H7 (cell line): ENCODE measurements at regions not wholly inside any gene's neighbourhood (a gene's known extent, or its start where the extent isn't known, plus 50 kb on each side); places are given as distances from the start of the nearest gene placed in this dataset.

ENCODE experiments used
- DNase-seq: peaks from one replicate; pipeline ENCODE4 v3.0.0; 2012
- H3K27me3 ChIP-seq: 2 replicates; pipeline ENCODE4 v1.6.0; 2011; ENCODE audit warnings: mild to moderate bottlenecking, low read length; ENCODE audit not compliant: control insufficient read depth, insufficient read depth
- H3K36me3 ChIP-seq: replicated peaks from 2 replicates; pipeline ENCODE4 v1.5.1; 2011; ENCODE audit warnings: low read length; ENCODE audit not compliant: control insufficient read depth, insufficient read depth
- H3K4me3 ChIP-seq: 2 replicates; pipeline ENCODE4 v1.5.1; 2011; ENCODE audit warnings: low read depth, mild to moderate bottlenecking, control low read depth, low read length, moderate library complexity; ENCODE audit not compliant: insufficient read depth

DNA sequence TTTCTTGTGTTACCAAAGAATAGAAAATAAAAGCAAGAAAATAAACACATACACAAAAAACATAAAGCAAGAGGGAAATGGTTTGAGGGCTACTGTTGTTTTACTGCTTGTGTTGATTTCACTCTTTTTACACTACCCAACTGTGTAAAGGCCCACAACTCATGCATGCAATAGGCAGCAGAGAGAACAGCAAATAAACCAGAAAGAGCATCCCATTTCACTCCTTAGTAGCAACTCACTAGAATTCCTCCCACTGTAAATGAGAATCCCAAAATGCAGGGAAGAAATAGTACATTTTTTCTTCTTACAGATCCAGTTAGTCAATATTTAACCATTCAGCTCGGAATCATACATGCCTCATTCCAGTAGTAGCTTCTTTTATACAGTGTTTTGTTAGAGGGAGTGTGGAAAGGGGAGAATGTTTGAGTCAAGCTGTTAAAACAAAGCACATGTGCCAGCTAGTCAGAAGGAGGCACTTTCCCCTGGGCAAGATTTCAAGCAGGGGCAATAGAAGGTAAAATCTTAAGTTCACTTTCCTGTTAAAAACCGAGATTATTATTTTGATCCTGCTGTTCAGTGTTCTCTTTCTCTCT lies 147.2 kb upstream of the FAM98A start:
- no peak for DNase-seq
- no peaks in the 10 kb centered on the region for H3K36me3 ChIP-seq
- no peaks in the 10 kb centered on the region for H3K27me3 ChIP-seq
- H3K4me3 ChIP-seq = no peak overlapping the region

DNA sequence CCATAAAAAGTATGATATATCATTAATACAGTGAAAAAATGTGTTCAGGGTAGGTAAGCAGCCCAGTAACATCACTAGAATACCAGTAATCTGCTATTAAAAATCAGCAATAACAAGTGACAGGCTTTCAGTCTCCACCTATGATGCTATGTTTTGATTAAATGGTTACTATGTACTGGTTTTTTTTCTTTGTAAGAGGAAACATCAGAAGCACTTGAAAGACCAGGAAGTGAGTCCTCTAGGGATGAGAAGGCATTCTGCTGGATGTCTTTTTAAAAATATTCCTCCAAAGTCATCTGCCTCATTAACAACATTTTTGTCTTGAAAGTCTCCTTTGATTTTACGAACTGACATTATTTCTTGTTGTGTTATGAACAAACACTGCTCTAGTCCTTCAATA lies 136.0 kb upstream of the FAM98A start:
- Histone ChIP-seq H3K4me3 (no peak overlapping the region), H3K27me3 (no peaks in the 10 kb centered on the region), H3K36me3 (no peaks in the 10 kb centered on the region)
- DNase-seq = no peak

DNA sequence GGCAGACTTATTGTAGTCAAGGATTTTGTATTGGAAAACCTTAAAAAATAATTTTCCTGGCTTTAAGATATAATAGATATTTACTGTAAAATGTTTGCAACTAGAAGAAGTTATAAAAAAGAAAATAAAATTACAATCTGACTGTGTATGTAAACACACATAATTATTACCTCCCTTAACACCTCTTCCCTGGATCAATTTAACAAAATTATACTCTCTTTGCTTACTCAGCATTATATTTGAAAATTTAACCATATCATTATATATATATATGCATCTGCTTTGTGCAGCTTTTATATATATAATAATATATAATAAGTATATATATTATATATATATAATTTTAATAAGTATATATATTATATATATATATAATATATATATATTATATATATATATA lies 131.7 kb upstream of the FAM98A start:
- no peak for DNase-seq
- no peak overlapping the region for H3K4me3 ChIP-seq
- no peaks in the 10 kb centered on the region for H3K36me3 ChIP-seq
- H3K27me3 ChIP-seq = no peaks in the 10 kb centered on the region

DNA sequence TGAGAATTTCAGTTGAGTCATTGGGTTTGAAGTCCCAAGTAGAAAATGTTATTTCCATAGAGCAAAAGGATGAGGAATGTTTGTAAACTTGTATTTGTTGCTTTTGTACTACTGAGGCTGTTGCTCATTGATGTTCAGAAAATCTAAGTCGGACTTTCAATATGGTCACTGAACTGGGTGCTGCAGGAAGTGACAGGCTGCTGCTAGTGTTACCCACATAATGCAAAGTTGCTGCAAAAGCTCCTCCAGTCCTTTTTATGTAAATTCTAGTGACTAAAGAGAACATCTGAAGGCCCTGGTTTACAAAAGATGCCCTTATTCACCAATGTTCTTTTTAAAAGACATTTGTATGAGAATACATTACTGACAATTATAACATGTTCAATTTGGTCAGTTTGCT lies 131.1 kb upstream of the FAM98A start:
- no peak overlapping the region for H3K4me3 ChIP-seq
- H3K36me3 ChIP-seq = no peaks in the 10 kb centered on the region
- no peaks in the 10 kb centered on the region for H3K27me3 ChIP-seq
- DNase-seq = no peak

DNA sequence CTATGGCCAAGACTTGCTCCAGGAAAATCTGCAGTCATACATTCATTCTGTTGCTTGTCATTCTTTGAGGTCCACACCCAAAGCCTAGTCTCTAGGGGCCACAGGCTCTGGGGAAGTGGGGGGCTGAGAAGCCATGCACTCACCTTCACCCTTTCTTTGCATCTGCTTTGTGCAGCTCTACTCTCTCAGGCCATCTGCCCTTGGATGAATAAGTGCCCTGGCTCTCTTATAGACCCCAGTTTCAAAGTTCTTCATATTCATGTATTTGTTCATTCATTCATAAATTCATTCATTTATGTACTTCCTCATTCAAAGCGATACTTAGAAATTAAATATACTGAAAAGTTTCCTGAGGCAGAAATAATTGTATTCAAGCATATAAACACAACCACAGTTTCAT lies 130.3 kb upstream of the FAM98A start:
- DNase-seq = no peak
- Histone ChIP-seq H3K27me3 (no peaks in the 10 kb centered on the region), H3K36me3 (no peaks in the 10 kb centered on the region), H3K4me3 (no peak overlapping the region)

DNA sequence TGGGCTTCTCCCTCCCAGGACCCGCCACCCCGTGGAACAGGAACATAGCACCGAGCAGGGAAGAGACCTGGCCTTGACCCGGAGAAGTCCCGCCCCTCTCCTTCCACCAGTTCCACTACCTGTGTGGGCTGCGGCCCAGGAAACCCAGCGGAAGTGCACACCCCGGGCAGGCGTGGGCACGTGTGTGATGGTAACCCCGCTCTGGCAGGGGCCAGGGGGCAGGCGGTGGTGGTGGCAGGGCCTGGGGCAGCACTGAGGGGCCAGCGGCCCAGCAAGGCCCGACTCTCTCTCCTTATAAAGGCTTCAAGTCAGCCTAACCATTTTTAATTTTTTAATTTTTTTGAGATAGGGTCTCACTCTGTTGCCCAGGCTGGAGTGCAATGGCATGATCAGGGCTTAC lies 129.0 kb upstream of the FAM98A start:
- H3K27me3 ChIP-seq = no peaks in the 10 kb centered on the region
- no peaks in the 10 kb centered on the region for H3K36me3 ChIP-seq
- H3K4me3 ChIP-seq = no peak overlapping the region
- peak; percentile 14 for DNase-seq

DNA sequence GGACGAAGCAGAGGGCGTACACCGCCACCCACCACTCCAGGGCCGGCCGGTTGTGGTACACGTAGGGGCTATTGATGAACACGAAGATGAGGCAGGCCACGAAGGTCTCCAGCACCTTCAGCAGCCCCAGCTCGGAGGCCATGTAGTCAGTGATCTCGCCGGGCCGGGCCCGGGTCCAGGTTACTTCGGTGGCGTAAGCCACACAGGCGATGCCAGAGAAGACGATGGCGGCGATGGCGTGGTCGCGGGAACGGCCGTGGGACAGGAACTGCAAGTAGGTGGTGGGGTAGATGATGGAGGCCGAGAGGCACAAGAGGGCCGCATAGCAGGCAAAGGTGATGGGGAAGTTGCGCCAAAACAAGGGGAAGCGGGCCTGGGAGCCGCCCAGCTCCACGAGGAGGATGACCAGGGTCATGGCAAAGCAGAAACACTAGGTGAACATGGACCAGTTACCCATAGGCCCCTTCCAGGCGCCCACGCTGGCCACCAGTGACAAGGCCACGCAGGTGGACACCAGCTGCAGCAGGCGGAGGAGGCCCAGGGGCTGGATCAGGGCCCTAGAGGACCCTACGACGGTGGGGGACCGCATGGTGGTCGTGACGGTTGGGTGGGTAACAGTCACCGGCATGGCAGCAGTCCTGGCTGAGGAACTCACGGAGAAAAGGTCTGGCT lies 128.4 kb upstream of the FAM98A start:
- Histone ChIP-seq H3K4me3 (no peak overlapping the region), H3K27me3 (no peaks in the 10 kb centered on the region), H3K36me3 (no peaks in the 10 kb centered on the region)
- peak; percentile 14 for DNase-seq

DNA sequence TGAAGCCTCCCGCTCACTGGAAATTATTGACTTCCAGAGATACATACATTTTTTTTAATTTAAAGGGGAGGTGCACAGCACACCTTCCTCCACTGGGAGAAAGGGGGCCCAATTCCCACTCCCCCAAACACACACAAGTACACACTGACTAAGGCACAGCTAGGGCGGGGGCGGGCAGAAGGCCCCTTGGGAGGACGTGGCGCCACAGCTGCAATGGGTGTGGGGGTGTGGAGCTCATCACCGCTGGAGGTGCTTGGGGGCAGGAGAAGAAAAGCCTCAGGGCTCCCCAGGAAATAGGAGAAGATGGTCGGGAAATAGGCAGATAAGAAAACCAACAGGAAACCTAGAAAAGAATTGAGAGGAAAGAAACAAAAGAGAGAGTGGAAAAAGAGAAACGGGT lies 127.3 kb upstream of the FAM98A start:
- H3K4me3 ChIP-seq = no peak overlapping the region
- H3K27me3 ChIP-seq = no peaks in the 10 kb centered on the region
- H3K36me3 ChIP-seq = no peaks in the 10 kb centered on the region
- DNase-seq = no peak

DNA sequence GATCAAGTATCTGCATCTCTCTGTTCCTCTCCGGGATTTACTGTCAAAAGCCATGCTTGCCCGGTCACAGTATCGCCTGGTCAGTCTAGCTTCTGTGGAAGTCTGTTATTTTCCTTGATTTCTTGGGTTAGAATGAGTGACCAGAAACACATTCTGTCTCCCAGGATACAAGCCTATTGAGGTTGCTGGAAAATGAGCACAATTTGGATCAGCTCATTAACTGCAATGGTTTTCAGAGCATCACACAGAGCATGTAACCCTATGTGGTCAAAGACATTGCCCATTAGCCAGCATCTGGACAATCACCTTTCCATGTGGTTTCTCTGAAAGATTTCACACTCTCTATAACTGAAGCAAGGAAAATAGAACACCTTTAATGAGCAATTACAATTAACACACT lies 124.2 kb upstream of the FAM98A start:
- no peaks in the 10 kb centered on the region for H3K36me3 ChIP-seq
- no peak for DNase-seq

DNA sequence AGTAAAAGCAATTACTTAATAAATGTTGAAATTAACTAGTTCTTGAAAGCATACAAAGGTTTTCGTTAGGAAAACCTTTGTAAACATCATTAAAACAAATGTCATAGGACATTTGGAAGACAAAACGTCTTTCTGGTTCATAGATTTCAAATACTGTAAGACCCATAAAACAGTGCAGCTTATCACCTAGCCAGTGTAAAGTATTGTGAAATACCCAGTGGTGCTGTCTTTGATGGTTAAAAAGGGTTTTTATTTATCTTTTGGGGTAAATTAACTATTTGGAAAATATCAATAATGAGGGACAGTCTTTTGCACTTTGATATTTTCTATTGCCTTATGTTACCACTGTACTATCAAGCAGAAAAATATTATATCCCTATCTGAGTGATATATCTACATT lies 120.0 kb upstream of the FAM98A start:
- Histone ChIP-seq H3K4me3 (no peak overlapping the region), H3K36me3 (no peaks in the 10 kb centered on the region), H3K27me3 (no peaks in the 10 kb centered on the region)
- no peak for DNase-seq

More for the DNA sequence above, 124.2 kb upstream of the FAM98A start:
- H3K4me3 ChIP-seq = no peak overlapping the region
- H3K27me3 ChIP-seq = no peaks in the 10 kb centered on the region

DNA sequence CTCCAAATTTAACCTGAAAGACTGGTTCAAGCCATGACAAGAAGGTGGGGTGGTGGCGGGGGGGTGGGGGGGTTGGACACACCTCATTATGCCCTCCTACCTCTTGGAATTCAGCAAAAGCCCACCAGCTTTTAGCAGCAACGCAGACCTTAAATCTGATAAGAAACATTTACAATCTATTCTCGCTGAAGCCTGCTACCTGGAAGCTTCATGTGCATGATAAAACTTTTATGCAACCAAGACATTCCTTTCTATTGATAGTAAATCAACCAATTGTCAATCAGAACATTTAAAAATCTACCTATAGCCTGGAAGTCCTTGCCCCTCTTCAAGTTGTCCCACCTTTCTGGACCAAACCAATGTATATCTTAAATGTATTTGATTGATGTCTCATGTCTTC lies 113.6 kb upstream of the FAM98A start:
- H3K4me3 ChIP-seq = no peak overlapping the region
- no peak for DNase-seq
- no peaks in the 10 kb centered on the region for H3K27me3 ChIP-seq
- no peaks in the 10 kb centered on the region for H3K36me3 ChIP-seq

DNA sequence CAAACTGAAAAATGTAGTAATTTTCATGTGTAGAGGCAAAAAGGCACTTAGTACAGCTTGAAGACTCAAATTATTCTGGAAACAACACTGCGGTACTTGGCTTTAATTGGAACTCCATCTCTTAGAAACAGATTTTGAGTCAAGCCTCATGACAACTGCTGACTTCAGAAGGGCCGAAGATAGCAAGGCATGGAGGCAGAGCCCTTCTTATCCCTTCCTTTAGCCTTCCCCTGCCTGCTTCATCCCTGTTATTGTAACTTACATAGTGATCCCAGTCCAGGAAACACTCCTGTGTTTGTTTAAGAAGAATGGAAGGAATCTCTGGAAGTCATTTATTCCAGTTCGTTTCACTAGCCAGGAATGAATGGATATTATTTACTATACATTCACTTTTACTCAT lies 110.9 kb upstream of the FAM98A start:
- DNase-seq = no peak
- no peak overlapping the region for H3K4me3 ChIP-seq

DNA sequence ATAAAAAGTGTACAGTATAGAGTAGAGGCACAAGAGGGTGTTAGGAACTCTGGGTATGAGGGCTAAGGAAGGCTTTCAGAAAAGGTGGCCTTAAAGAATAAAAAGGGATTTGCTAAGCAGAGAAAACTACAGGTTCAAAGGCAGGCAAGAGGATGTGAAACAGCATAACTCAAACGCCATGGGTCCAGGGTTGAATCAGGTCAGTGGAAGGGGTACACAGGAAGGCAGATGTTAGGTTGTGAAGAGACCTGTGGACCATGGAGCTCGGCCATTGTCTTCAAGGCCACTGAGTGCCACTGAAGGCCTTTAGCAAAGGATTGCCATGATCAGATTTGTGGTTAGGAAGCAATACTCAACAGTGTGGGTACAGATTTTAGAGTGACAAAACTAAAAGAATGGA lies 108.2 kb upstream of the FAM98A start:
- H3K27me3 ChIP-seq = no peaks in the 10 kb centered on the region
- no peaks in the 10 kb centered on the region for H3K36me3 ChIP-seq
- H3K4me3 ChIP-seq = no peak overlapping the region
- DNase-seq = no peak

More for the DNA sequence above, 110.9 kb upstream of the FAM98A start:
- Histone ChIP-seq H3K36me3 (no peaks in the 10 kb centered on the region), H3K27me3 (no peaks in the 10 kb centered on the region)

DNA sequence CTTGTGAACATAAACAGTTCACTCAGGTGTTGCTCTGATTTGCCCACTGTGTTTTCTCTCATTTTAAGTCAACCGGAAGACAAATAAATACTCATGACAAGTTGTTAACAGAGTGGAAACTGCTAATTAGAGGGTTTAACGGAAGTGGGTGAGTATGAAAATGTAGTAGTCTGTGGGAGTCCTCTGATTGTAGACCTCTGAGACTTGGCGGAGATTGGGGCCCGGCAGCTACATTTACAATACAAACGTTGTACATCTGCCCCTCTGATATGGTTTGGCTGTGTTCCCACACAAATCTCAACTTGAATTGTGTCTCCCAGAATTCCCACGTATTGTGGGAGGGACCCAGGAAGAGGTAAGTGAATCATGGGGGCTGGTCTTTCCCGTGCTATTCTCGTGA lies 107.3 kb upstream of the FAM98A start:
- no peak for DNase-seq
- no peaks in the 10 kb centered on the region for H3K27me3 ChIP-seq
- H3K4me3 ChIP-seq = no peak overlapping the region
- no peaks in the 10 kb centered on the region for H3K36me3 ChIP-seq

DNA sequence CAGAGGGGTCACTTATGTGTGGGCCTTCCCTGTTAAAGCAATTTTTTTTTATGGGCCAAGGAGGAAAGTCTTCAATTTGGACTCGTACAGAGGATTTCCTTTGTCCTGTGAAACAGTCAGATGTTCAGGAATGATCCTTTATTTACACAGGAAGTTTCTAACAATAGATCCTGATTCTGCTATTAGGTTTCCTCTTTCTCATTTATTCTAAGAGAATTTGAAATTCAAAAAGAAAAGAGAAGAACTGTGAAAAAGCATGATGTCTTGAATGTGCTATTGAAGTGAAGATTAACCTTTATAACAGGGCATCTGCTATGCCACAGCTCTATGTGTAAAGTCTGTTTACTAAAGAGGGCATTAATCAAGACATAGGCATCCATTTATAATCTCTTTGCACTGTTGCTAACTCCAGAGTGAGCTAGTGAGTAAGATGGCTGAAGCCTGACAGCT lies 105.3 kb upstream of the FAM98A start:
- H3K36me3 ChIP-seq = no peaks in the 10 kb centered on the region
- no peak for DNase-seq
- no peak overlapping the region for H3K4me3 ChIP-seq
- H3K27me3 ChIP-seq = no peaks in the 10 kb centered on the region

DNA sequence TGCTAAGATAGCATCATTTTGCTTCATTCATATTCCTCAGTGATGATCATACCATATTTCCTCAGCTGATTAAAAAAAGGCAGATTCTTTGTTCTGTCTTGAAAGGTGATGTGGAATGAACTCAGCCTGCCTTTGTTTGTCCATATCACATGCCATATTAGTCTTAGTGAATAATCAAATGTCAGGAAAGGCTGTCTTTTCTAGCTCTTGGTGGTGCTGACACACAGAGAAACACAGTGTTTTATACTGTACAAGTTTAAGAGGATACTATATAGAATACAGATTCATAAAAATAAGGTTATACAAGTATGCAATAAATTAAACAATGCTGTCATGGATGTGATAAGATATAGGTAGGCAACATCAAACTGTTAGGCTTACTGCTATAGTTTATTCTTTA lies 97.1 kb upstream of the FAM98A start:
- no peak for DNase-seq
- H3K27me3 ChIP-seq = no peaks in the 10 kb centered on the region
- no peak overlapping the region for H3K4me3 ChIP-seq
- H3K36me3 ChIP-seq = no peaks in the 10 kb centered on the region
